ENCODE measurements at regions not wholly inside any gene's neighbourhood (a gene's known extent, or its start where the extent isn't known, plus 50 kb on each side); places are given as distances from the start of the nearest gene placed in this dataset.
A peak's percentile ranks its signal among the peaks of the same experiment; 100 is the strongest.
"Not testable (repeated sequence)": the region's sequence is repeated elsewhere in the genome, so short reads cannot be mapped to it uniquely, and the experiment has no call there.

- no peak for DNase-seq (ENCODE audit: low read depth in 4 of 4, low spot score in 3 of 4)
These were observed 117.5 kb upstream of the ZBED5 start for GRCh38 chr11:10975287-10975721.

- peak in 3 of 4 donors; percentile 12 to 38 (median 27) for DNase-seq (ENCODE audit: low read depth in 4 of 4, low spot score in 3 of 4)
These were observed 115.6 kb upstream of the ZBED5 start for GRCh38 chr11:10973416-10973815.

GRCh38 chr11:10970926-10971325 lies 113.1 kb upstream of the ZBED5 start:
- no peak for DNase-seq (ENCODE audit: low read depth in 4 of 4, low spot score in 3 of 4)

- DNase-seq (ENCODE audit: low read depth in 4 of 4, low spot score in 3 of 4): no peak
These were observed 111.5 kb upstream of the ZBED5 start for GRCh38 chr11:10969387-10969786.

GRCh38 chr11:10956884-10957283 lies 99.0 kb upstream of the ZBED5 start:
- not testable (repeated sequence) for DNase-seq (ENCODE audit: low read depth in 4 of 4, low spot score in 3 of 4)

- no peak for DNase-seq (ENCODE audit: low read depth in 4 of 4, low spot score in 3 of 4)
These were observed 97.8 kb upstream of the ZBED5 start for GRCh38 chr11:10955616-10956015.

- no peak for DNase-seq (ENCODE audit: low read depth in 4 of 4, low spot score in 3 of 4)
These were observed 96.3 kb upstream of the ZBED5 start for GRCh38 chr11:10954184-10954583.

- DNase-seq (ENCODE audit: low read depth in 4 of 4, low spot score in 3 of 4): no peak
These were observed 95.0 kb upstream of the ZBED5 start for GRCh38 chr11:10952872-10953271.

- not testable (repeated sequence) for DNase-seq (ENCODE audit: low read depth in 4 of 4, low spot score in 3 of 4)
These were observed 90.1 kb upstream of the ZBED5 start for GRCh38 chr11:10947935-10948334.

GRCh38 chr11:10946072-10946471 lies 88.2 kb upstream of the ZBED5 start:
- DNase-seq (ENCODE audit: low read depth in 4 of 4, low spot score in 3 of 4): no peak

- no peak for DNase-seq (ENCODE audit: low read depth in 4 of 4, low spot score in 3 of 4)
These were observed 87.3 kb upstream of the ZBED5 start for GRCh38 chr11:10945196-10945595.

- DNase-seq (ENCODE audit: low read depth in 4 of 4, low spot score in 3 of 4): no peak
These were observed 86.1 kb upstream of the ZBED5 start for GRCh38 chr11:10943968-10944367.

- DNase-seq (ENCODE audit: low read depth in 4 of 4, low spot score in 3 of 4): no peak
These were observed 84.8 kb upstream of the ZBED5 start for GRCh38 chr11:10942620-10943019.

GRCh38 chr11:10941871-10942270 lies 84.0 kb upstream of the ZBED5 start:
- DNase-seq (ENCODE audit: low read depth in 4 of 4, low spot score in 3 of 4): no peak

GRCh38 chr11:10941414-10941813 lies 83.6 kb upstream of the ZBED5 start:
- DNase-seq (ENCODE audit: low read depth in 4 of 4, low spot score in 3 of 4): no peak

- no peak for DNase-seq (ENCODE audit: low read depth in 4 of 4, low spot score in 3 of 4)
These were observed 81.0 kb upstream of the ZBED5 start for GRCh38 chr11:10938650-10939387.

- no peak for DNase-seq (ENCODE audit: low read depth in 4 of 4, low spot score in 3 of 4)
These were observed 80.4 kb upstream of the ZBED5 start for GRCh38 chr11:10938231-10938630.

GRCh38 chr11:10937385-10937771 lies 79.5 kb upstream of the ZBED5 start:
- DNase-seq (ENCODE audit: low read depth in 4 of 4, low spot score in 3 of 4): no peak

- DNase-seq (ENCODE audit: low read depth in 4 of 4, low spot score in 3 of 4): no peak
These were observed 79.0 kb upstream of the ZBED5 start for GRCh38 chr11:10936626-10937384.

- DNase-seq (ENCODE audit: low read depth in 4 of 4, low spot score in 3 of 4): no peak
These were observed 77.2 kb upstream of the ZBED5 start for GRCh38 chr11:10935015-10935559.

GRCh38 chr11:10934293-10934860 lies 76.5 kb upstream of the ZBED5 start:
- no peak for DNase-seq (ENCODE audit: low read depth in 4 of 4, low spot score in 3 of 4)
